ENCODE measurements at regions not wholly inside any gene's neighbourhood (a gene's known extent, or its start where the extent isn't known, plus 50 kb on each side); places are given as distances from the start of the nearest gene placed in this dataset.

GRCh38 chrX:137401092-137401491, 164.8 kb upstream of the ZIC3 start:
- no peak for DNase-seq (ENCODE audit: extremely low read depth, low read depth)

- DNase-seq (ENCODE audit: extremely low read depth, low read depth), result no peak
These were observed 178.3 kb upstream of the ZIC3 start for GRCh38 chrX:137387646-137388045.

- DNase-seq (ENCODE audit: extremely low read depth, low read depth), result no peak
These were observed 199.8 kb upstream of the ZIC3 start for GRCh38 chrX:137366018-137366633.

GRCh38 chrX:137363559-137363958, 202.4 kb upstream of the ZIC3 start:
- no peak for DNase-seq (ENCODE audit: extremely low read depth, low read depth)

- no peak for DNase-seq (ENCODE audit: extremely low read depth, low read depth)
These were observed 203.3 kb upstream of the ZIC3 start for GRCh38 chrX:137362583-137362982.

GRCh38 chrX:137354851-137355250, 211.1 kb upstream of the ZIC3 start:
- DNase-seq (ENCODE audit: extremely low read depth, low read depth), result no peak

DNA sequence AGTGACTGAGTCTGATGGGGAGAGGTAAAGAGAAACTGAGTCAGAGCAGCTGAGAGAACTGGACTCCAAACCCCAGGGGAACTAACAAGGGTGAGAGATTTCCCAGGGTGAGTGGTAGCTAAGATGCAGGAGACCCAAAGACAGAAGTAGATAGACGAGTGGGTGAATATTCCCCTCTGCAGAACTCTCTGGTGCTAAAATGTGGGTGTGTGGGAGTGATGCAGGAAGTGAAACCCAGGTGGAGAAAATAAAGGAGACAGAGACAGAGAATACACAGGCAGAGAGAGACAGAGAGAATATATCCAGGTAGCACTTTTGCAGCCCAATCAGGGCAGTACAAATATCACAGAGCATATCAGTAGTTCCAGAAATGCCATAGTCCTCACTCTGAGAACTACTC, 212.5 kb upstream of the ZIC3 start:
- DNase-seq (ENCODE audit: extremely low read depth, low read depth), result no peak

GRCh38 chrX:137352101-137352660, 213.7 kb upstream of the ZIC3 start:
- DNase-seq (ENCODE audit: extremely low read depth, low read depth), result no peak

DNA sequence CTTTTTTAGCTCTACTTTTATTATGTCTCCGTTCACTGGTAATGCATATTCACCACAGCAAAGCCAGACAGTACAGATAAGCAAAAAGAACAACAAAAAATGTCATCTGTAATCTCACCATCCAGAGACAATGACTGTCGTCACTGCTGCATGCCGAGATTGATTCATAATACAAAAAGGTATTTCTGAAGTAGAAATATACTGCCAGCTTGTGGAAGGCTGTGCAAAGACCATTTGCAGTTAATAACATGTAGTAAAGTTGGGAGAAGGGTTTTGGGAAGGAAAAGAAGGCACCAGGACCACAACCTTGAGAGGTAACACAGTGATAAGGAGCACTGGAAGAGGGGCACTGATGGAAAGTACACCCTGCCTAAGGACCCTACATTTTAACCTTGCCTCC, 223.0 kb upstream of the ZIC3 start:
- no peak for DNase-seq (ENCODE audit: extremely low read depth, low read depth)

DNA sequence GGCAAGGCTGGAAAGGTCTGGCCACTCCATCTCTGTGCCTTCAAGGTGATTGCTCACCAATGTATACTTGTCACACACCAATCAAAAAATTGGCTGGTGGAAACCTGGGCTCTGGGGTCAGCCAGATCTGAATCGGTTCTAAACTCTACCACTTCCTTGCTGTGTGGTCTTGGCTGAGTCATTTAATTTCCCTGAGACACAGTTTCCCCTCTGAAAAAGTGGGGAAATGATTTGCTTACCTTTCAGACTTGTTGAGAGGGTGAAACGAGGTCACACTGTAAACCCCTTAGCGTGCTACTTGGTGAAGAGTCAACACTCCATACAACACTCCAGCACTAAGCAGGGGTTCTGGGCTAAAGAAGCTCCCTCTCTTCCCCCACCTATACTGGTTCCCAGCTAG, 252.3 kb upstream of the ZIC3 start:
- no peak for DNase-seq (ENCODE audit: extremely low read depth, low read depth)

DNA sequence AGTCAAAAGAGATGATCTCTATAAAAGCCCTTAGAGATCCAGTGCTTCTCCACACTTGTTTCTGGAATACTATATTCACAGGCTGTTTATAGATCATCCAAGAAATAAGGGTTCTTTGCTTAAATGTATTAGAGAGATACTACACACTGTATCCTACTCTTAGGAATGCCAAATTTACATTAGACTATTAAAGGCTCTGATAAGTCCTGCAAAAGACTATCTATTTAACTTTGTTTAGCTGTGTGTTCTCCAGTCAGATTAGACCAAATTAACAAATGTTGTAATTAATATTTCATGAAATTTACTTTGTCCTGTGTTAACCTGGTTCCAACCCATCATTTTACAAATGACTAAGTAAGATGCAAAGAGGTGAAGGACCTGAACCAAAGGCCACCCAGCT, 260.5 kb upstream of the ZIC3 start:
- no peak for DNase-seq (ENCODE audit: extremely low read depth, low read depth)

DNA sequence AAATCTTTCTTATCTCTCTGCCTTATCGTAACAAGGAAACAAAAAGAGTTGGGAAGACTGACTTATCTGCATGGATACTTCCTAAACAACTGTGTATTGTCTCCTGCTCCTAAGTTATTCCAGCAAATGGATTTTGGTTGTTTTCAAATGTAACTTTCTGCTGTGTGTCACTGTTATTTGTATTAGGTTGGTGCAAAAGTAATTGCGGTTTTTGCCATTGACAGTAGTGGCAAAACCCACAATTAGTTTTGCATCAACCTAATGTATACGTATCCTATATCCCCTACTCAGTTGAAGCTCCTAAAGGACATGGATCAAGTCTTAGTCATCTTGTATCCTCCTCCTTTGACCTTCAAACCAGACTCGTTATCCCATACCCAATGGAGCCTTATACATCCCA, 263.4 kb upstream of the GPR101 start:
- no peak for DNase-seq (ENCODE audit: extremely low read depth, low read depth)

GRCh38 chrX:137290011-137290410, 256.2 kb upstream of the GPR101 start:
- DNase-seq (ENCODE audit: extremely low read depth, low read depth), result no peak

DNA sequence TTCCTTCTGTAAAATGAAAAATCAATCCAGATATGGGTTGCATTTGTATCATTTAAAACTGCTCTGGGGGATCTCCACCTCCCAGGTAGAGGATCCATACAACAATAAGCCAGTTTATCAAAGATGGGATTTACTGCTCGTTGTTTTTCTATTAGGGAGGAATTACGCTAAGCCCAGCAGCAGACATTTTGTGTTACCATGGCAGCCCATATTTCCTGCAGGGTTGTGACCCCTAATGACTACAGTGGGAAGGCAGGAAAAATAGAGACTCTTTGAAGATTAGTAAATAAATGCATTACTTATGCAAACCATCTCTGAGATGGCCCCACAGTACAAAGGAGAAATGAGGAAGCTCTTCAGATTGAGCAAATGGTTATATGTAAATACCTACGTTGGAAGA, 253.4 kb upstream of the GPR101 start:
- DNase-seq (ENCODE audit: extremely low read depth, low read depth), result no peak

- DNase-seq (ENCODE audit: extremely low read depth, low read depth), result no peak
These were observed 252.6 kb upstream of the GPR101 start for GRCh38 chrX:137286423-137286822.

- no peak for DNase-seq (ENCODE audit: extremely low read depth, low read depth)
These were observed 245.0 kb upstream of the GPR101 start for GRCh38 chrX:137278825-137279224.

DNA sequence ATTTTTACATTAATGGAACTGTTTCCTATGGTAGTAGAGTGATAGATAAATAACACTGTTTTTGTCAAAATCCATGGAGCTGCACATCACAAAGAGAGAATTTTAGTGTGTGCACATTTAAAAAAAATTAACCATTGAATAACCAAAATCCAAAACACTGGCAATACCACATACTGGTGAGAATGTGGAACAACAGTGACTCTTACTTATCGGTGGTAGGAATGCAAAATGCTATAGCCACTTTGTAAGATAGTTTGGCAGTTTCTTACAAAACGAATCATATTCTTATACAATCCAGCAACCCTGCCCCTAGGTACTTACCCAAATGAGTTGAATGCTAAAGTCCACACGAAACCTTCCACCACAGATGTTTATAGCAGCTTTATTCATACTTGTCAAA, 229.6 kb upstream of the GPR101 start:
- no peak for DNase-seq (ENCODE audit: extremely low read depth, low read depth)

GRCh38 chrX:137245183-137245582, 211.4 kb upstream of the GPR101 start:
- no peak for DNase-seq (ENCODE audit: extremely low read depth, low read depth)

GRCh38 chrX:137236837-137237236, 203.0 kb upstream of the GPR101 start:
- no peak for DNase-seq (ENCODE audit: extremely low read depth, low read depth)

- DNase-seq (ENCODE audit: extremely low read depth, low read depth), result no peak
These were observed 201.0 kb upstream of the GPR101 start for GRCh38 chrX:137234651-137235402.

DNA sequence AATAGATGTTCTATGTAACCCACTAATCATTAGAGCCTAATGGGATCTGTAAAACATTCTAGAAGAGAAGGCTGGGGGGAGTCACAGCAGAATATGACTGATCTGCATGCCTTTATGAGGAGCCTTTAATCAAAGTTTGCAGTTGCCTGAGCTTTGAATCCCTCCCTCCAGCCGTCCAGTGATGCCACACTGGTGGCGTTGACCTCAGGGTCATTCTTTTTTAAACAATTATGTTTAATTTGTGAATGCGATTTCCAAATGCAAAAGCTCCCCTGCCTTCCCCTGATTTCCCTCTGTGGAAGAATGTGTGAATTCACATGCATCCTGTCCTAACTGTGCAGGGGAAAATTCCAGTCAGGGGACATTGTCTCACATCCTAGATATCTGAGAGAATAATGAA, 199.7 kb upstream of the GPR101 start:
- no peak for DNase-seq (ENCODE audit: extremely low read depth, low read depth)

GRCh38 chrX:137227151-137227550, 193.4 kb upstream of the GPR101 start:
- DNase-seq (ENCODE audit: extremely low read depth, low read depth), result no peak

Measured in NCI-H460 (cell line).